Lower leg skin (tissue), 4 donors: ENCODE measurements at regions not wholly inside any gene's neighbourhood (a gene's known extent, or its start where the extent isn't known, plus 50 kb on each side); places are given as distances from the start of the nearest gene placed in this dataset.

ENCODE experiments used
- DNase-seq, 2 donors: peaks; one replicate each; pipeline ENCODE4 v3.0.0-alpha.2; 2019; ENCODE audit warnings: low spot score in 2 of 2
- H3K4me3 ChIP-seq: fragments of 200-600 bp; sonication (generic); 2 replicates; pipeline ENCODE4 v1.5.1; 2017; ENCODE audit warnings: mild to moderate bottlenecking, low read depth; ENCODE audit not compliant: poor library complexity, severe bottlenecking
- CTCF ChIP-seq, 3 donors: fragments of 450-650 bp; IDR thresholded peaks; one replicate each; pipeline ENCODE4 v1.5.1; 2016; ENCODE audit warnings: antibody characterized with exemption in 3 of 3, mild to moderate bottlenecking in 3 of 3, moderate library complexity in 2 of 3
- POLR2A ChIP-seq, 2 donors: fragments of 450-650 bp; IDR thresholded peaks; one replicate each; pipeline ENCODE4 v1.6.1; 2016 to 2017; ENCODE audit warnings: antibody characterized with exemption in 2 of 2, mild to moderate bottlenecking in 1 of 2, moderate library complexity in 1 of 2
- WGBS, 2 donors: methylation state at CpG; one replicate each; pipeline ENCODE4 v1.1.5; 2018; 5-methylcytosine and 5-hydroxymethylcytosine counted together
- intact Hi-C: fragments of 100-400 bp; cut with DNase I; formaldehyde crosslinking; loops from one replicate; pipeline ENCODE4 v1.15.0; 2023; ENCODE audit warnings: low total_unique reads

GRCh38 chr5:167861129-167861927 lies 430.1 kb upstream of the WWC1 start:
- TF ChIP-seq CTCF (IDR thresholded peaks at IDR 0.05) (no peak), POLR2A (IDR thresholded peaks at IDR 0.05) (no peak)
- intact Hi-C loops = no loop called here
- no peak for DNase-seq
- 71% methylated on average over 15 of the region's 15 CpGs for WGBS, 2 donors
- no peak overlapping the region for H3K4me3 ChIP-seq

DNA sequence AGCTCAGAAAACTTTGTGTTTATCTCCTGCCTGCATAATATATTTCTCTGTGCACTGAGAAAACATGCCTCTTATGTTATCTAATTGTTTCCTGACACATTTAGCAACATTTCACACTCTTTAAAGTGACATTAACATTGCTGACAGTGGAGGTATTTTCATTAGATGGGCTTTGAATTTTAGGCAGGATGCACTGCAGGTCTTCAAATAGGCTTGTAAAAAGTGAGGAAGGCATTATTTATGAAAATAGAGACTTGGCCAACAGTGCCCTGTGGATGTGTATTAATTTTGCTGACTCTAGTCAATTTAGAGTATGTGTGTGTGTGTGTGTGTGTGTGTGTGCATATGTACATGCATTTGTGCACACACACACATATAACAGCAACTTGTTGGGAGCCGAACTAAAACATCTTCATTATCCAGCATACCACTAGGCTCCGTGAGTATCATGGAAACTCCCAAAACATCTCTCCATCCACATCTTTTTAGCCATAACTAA lies 429.5 kb upstream of the WWC1 start:
- TF ChIP-seq POLR2A (IDR thresholded peaks at IDR 0.05) = no peak
- no peak for TF ChIP-seq CTCF (IDR thresholded peaks at IDR 0.05)
- intact Hi-C loops = no loop called here
- no peak for DNase-seq
- 89 to 95% methylated on average over 2 of the region's 2 CpGs for WGBS, 2 donors
- H3K4me3 ChIP-seq = no peak overlapping the region

DNA sequence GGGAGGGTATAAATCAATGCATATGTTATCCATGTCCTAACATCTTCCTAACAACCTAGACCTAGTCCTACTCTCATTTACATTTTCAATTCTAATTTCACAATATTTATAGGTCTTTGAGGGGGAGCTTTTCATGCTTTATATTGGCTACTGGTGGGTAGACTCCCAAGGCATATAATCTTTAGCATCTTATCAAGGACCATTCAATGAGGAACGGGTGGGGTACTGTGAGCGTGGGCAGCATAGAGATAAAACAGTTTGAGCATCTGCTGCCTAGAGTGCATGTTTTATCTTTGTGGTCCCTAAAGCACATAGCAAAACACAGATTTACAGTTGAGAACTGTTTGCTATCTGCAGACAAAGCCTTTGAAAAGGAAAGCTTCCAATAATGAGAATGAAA lies 427.6 kb upstream of the WWC1 start:
- no peak overlapping the region for H3K4me3 ChIP-seq
- 81 to 86% methylated on average over 2 of the region's 2 CpGs for WGBS, 2 donors
- intact Hi-C loops = no loop called here
- no peak for TF ChIP-seq CTCF (IDR thresholded peaks at IDR 0.05)
- no peak for TF ChIP-seq POLR2A (IDR thresholded peaks at IDR 0.05)
- DNase-seq = no peak

DNA sequence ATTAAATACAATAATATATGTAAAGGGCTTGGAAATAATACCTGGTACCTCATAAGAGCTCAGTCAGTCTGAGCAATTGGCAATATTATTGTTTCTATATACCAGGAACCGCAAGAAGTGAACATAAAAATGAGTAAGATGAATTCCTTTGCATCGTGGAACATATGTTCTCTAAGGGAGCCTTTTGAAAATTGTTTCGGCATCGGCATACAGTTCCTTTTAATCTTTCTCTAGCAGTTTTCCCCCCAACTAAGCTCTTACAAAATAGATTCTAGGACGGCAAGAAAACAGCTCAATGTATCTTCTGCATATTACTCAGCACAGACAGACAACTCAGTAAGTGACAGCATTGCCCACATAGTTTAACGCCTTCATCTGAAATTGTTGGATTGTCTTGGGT lies 426.6 kb upstream of the WWC1 start:
- intact Hi-C loops = no loop called here
- TF ChIP-seq CTCF (IDR thresholded peaks at IDR 0.05) = no peak
- no peak for TF ChIP-seq POLR2A (IDR thresholded peaks at IDR 0.05)
- 82 to 88% methylated on average over 6 of the region's 6 CpGs for WGBS, 2 donors

DNA sequence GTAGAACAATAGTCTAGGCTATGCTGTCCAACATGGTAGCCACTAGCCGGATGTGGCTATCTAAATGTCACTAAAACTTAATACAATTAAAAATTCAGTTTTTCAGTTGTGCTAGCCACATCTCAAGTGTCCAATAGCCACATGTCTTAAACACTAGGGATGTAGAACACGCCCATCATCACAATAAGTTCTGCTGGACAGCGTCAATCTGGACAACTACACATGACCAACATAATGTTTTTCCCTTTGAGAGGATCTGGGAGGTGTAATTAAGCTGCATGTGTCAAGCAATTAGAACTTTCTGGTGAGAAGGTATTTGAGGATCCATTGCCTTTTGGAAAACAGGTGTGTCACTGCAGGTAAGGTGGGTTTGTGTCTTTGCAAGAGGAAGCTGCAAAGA lies 424.6 kb upstream of the WWC1 start:
- no peak overlapping the region for H3K4me3 ChIP-seq
- intact Hi-C loops = no loop called here
- 74 to 82% methylated on average over 3 of the region's 3 CpGs for WGBS, 2 donors
- TF ChIP-seq CTCF (IDR thresholded peaks at IDR 0.05) = no peak
- DNase-seq = no peak

More for the DNA sequence above, 426.6 kb upstream of the WWC1 start:
- no peak for DNase-seq
- H3K4me3 ChIP-seq = no peak overlapping the region

DNA sequence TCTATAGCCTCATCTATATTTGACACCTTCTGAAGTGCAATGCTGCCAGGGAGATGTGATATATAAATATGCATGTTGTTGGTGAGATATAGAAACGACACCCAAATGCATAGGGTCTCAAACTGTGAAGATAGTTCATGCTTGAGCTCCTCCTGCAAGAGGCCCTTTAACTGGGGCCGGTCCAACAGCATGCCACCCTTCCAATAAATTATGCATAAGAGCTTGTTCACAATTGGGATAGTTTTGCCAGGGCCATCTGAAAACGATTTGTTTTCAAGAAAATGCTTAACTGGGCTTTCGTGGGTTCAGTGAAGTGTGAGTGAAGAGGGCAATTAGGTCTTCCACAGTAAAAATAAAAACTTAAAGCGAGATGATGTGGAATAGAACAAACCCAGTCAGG lies 424.2 kb upstream of the WWC1 start:
- intact Hi-C loops = no loop called here
- WGBS, 2 donors = 56% methylated on average over 5 of the region's 5 CpGs

More for the DNA sequence above, 424.2 kb upstream of the WWC1 start:
- TF ChIP-seq CTCF (IDR thresholded peaks at IDR 0.05) = no peak
- TF ChIP-seq POLR2A (IDR thresholded peaks at IDR 0.05) = no peak
- DNase-seq = no peak
- H3K4me3 ChIP-seq = no peak overlapping the region
